ENCODE measurements at regions not wholly inside any gene's neighbourhood (a gene's known extent, or its start where the extent isn't known, plus 50 kb on each side); places are given as distances from the start of the nearest gene placed in this dataset.

- TF ChIP-seq, protein P1, sequence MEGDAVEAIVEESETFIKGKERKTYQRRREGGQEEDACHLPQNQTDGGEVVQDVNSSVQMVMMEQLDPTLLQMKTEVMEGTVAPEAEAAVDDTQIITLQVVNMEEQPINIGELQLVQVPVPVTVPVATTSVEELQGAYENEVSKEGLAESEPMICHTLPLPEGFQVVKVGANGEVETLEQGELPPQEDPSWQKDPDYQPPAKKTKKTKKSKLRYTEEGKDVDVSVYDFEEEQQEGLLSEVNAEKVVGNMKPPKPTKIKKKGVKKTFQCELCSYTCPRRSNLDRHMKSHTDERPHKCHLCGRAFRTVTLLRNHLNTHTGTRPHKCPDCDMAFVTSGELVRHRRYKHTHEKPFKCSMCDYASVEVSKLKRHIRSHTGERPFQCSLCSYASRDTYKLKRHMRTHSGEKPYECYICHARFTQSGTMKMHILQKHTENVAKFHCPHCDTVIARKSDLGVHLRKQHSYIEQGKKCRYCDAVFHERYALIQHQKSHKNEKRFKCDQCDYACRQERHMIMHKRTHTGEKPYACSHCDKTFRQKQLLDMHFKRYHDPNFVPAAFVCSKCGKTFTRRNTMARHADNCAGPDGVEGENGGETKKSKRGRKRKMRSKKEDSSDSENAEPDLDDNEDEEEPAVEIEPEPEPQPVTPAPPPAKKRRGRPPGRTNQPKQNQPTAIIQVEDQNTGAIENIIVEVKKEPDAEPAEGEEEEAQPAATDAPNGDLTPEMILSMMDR (conservative IDR thresholded peaks at IDR 0.05; ENCODE audit: low read depth, low read length), result no peak
- no peak for TF ChIP-seq EZH2 (IDR thresholded peaks at IDR 0.05; ENCODE audit: borderline replicate concordance, low read depth, low read length, poor library complexity, severe bottlenecking)
These were observed 103.4 kb upstream of the STMND1 start for GRCh38 chr6:16998461-16998860.
